GM19324 (cell line): ENCODE measurements at regions not wholly inside any gene's neighbourhood (a gene's known extent, or its start where the extent isn't known, plus 50 kb on each side); places are given as distances from the start of the nearest gene placed in this dataset.

ENCODE experiments used
- ATAC-seq: cut with Tn5 transposase; IDR thresholded peaks from one replicate; pipeline ENCODE4 v1.9.1; 2021; ENCODE audit warnings: mild to moderate bottlenecking, moderate library complexity; ENCODE audit not compliant: unreplicated experiment, low FRiP score

GRCh38 chr3:30162579-30162978 lies 443.8 kb upstream of the TGFBR2 start:
- no peak for ATAC-seq

- ATAC-seq, result no peak
These were observed 439.9 kb upstream of the TGFBR2 start for GRCh38 chr3:30166535-30166934.

- no peak for ATAC-seq
These were observed 438.8 kb upstream of the TGFBR2 start for GRCh38 chr3:30167541-30168011.

- ATAC-seq, result no peak
These were observed 436.9 kb upstream of the TGFBR2 start for GRCh38 chr3:30169487-30169886.

- ATAC-seq, result no peak
These were observed 435.5 kb upstream of the TGFBR2 start for GRCh38 chr3:30170681-30171438.

- no peak for ATAC-seq
These were observed 432.0 kb upstream of the TGFBR2 start for GRCh38 chr3:30174357-30174756.

- no peak for ATAC-seq
These were observed 425.9 kb upstream of the TGFBR2 start for GRCh38 chr3:30180310-30181177.

GRCh38 chr3:30181178-30181465 lies 425.3 kb upstream of the TGFBR2 start:
- no peak for ATAC-seq

- no peak for ATAC-seq
These were observed 424.8 kb upstream of the TGFBR2 start for GRCh38 chr3:30181581-30181980.

GRCh38 chr3:30183421-30183820 lies 423.0 kb upstream of the TGFBR2 start:
- ATAC-seq, result no peak

GRCh38 chr3:30184091-30184810 lies 422.1 kb upstream of the TGFBR2 start:
- ATAC-seq, result no peak

- ATAC-seq, result no peak
These were observed 420.5 kb upstream of the TGFBR2 start for GRCh38 chr3:30185872-30186271.

GRCh38 chr3:30186741-30187219 lies 419.6 kb upstream of the TGFBR2 start:
- no peak for ATAC-seq

GRCh38 chr3:30187366-30187765 lies 419.0 kb upstream of the TGFBR2 start:
- no peak for ATAC-seq

- ATAC-seq, result no peak
These were observed 417.7 kb upstream of the TGFBR2 start for GRCh38 chr3:30188713-30189112.

GRCh38 chr3:30189900-30190299 lies 416.5 kb upstream of the TGFBR2 start:
- ATAC-seq, result no peak

- no peak for ATAC-seq
These were observed 412.8 kb upstream of the TGFBR2 start for GRCh38 chr3:30193625-30194044.

GRCh38 chr3:30195352-30195751 lies 411.0 kb upstream of the TGFBR2 start:
- ATAC-seq, result no peak

GRCh38 chr3:30198162-30198561 lies 408.2 kb upstream of the TGFBR2 start:
- ATAC-seq, result no peak

- no peak for ATAC-seq
These were observed 407.2 kb upstream of the TGFBR2 start for GRCh38 chr3:30199096-30199759.
